Activated B cell treated with CpG ODN at 0.5 μM for 24 hours (primary cell): ENCODE measurements at regions not wholly inside any gene's neighbourhood (a gene's known extent, or its start where the extent isn't known, plus 50 kb on each side); places are given as distances from the start of the nearest gene placed in this dataset.

Experiments used
- ATAC-seq: fragments of 200-7000 bp; cut with Tn5 transposase; one replicate; pipeline ENCODE4 v1.10.0; 2021; ENCODE audit warnings: low read depth, mild to moderate bottlenecking, moderate library complexity
- CTCF ChIA-PET: fragments of 350-600 bp; sonication (Branson Sonifier 250); formaldehyde crosslinking; loops from one replicate; lab custom pipeline; 2021; ENCODE audit warnings: antibody characterized with exemption; lab: Charles Lee
- POLR2A ChIA-PET: fragments of 350-600 bp; sonication (Branson Sonifier 250); formaldehyde crosslinking; loops from one replicate; lab custom pipeline; 2021; ENCODE audit warnings: antibody characterized with exemption; lab: Charles Lee
- DNase-seq: peaks from one replicate; pipeline ENCODE4 v3.0.0; 2022
- H3K27ac Mint-ChIP-seq: one replicate; pipeline ENCODE4 v1.8.0; 2020; ENCODE audit warnings: mixed read lengths
- H3K27me3 Mint-ChIP-seq: one replicate; pipeline ENCODE4 v1.8.0; 2021; ENCODE audit warnings: mixed read lengths
- H3K36me3 Mint-ChIP-seq: one replicate; pipeline ENCODE4 v1.8.0; 2021; ENCODE audit warnings: low read depth, mixed read lengths
- H3K4me1 Mint-ChIP-seq: one replicate; pipeline ENCODE4 v1.8.0; 2021; ENCODE audit warnings: mixed read lengths
- H3K4me3 Mint-ChIP-seq: one replicate; pipeline ENCODE4 v1.8.0; 2020; ENCODE audit warnings: mild to moderate bottlenecking, mixed read lengths
- H3K9me3 Mint-ChIP-seq: one replicate; pipeline ENCODE4 v1.8.0; 2020; ENCODE audit warnings: mixed read lengths
- intact Hi-C: fragments of 100-400 bp; cut with micrococcal nuclease; formaldehyde crosslinking; loops from one replicate; pipeline ENCODE4 v1.15.1; 2024
- TF ChIP-seq, protein P1 (sequence below): fragments of 200-600 bp; IDR thresholded peaks from one replicate; pipeline ENCODE4 v1.8.0; 2022; ENCODE audit warnings: antibody characterized with exemption, mild to moderate bottlenecking

DNA sequence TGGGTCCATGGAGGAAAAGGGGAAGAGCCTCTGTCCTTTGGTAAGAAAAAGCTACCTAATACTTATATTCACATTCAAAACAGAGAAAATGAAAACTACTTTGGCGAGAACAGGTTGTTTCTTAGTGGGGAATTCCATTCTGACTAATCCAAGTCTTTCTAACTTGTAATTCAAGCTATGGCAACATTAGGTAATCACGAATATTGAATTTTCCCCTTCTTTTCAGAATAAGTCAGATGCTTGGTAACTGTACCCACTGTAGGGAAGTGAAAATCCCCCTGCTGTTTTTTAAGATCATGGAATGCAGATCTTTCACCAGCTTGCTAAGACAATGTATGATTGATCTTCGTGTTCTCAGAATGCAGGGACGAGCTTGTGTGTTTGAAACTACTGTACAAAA, 384.4 kb downstream of the TCERG1L start:
- no peak overlapping the region for H3K4me3 Mint-ChIP-seq
- DNase-seq (no peak), ATAC-seq (no peak)
- H3K27me3 Mint-ChIP-seq: no peaks in the 10 kb centered on the region
- ChIA-PET CTCF (no interaction called here), POLR2A (no interaction called here)
- no peaks in the 10 kb centered on the region for H3K9me3 Mint-ChIP-seq
- no peaks in the 10 kb centered on the region for H3K36me3 Mint-ChIP-seq
- intact Hi-C loops: no loop called here
- H3K27ac Mint-ChIP-seq: no peak overlapping the region
- TF ChIP-seq, protein P1, sequence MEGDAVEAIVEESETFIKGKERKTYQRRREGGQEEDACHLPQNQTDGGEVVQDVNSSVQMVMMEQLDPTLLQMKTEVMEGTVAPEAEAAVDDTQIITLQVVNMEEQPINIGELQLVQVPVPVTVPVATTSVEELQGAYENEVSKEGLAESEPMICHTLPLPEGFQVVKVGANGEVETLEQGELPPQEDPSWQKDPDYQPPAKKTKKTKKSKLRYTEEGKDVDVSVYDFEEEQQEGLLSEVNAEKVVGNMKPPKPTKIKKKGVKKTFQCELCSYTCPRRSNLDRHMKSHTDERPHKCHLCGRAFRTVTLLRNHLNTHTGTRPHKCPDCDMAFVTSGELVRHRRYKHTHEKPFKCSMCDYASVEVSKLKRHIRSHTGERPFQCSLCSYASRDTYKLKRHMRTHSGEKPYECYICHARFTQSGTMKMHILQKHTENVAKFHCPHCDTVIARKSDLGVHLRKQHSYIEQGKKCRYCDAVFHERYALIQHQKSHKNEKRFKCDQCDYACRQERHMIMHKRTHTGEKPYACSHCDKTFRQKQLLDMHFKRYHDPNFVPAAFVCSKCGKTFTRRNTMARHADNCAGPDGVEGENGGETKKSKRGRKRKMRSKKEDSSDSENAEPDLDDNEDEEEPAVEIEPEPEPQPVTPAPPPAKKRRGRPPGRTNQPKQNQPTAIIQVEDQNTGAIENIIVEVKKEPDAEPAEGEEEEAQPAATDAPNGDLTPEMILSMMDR: no peak
- H3K4me1 Mint-ChIP-seq: no peaks in the 10 kb centered on the region

DNA sequence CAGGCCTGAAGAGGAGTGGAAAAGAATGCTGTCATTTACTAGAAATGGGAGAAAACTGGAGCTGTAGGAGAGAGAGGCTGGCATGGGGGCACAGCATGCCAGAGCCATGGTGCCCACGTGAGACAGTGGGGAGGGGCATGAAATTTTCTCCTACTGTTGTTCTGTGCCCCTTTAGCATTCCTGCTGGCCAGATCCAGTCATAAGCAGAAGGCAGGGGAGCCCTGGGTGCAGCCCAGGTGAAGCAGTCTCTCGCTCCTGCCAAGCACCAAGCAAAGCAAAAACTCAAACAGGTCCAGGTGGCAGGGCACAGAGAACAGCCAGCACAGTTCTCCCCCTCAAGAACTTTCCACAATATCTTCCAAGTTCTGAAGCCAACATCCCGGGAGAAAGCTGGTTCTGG, 383.2 kb downstream of the TCERG1L start:
- Mint-ChIP-seq H3K4me1 (no peaks in the 10 kb centered on the region), H3K9me3 (no peaks in the 10 kb centered on the region), H3K4me3 (no peak overlapping the region), H3K27me3 (no peaks in the 10 kb centered on the region), H3K27ac (no peak overlapping the region), H3K36me3 (no peaks in the 10 kb centered on the region)
- ATAC-seq (no peak), DNase-seq (no peak)
- TF ChIP-seq, protein P1: no peak
- ChIA-PET POLR2A (no interaction called here), CTCF (no interaction called here)
- intact Hi-C loops: no loop called here

DNA sequence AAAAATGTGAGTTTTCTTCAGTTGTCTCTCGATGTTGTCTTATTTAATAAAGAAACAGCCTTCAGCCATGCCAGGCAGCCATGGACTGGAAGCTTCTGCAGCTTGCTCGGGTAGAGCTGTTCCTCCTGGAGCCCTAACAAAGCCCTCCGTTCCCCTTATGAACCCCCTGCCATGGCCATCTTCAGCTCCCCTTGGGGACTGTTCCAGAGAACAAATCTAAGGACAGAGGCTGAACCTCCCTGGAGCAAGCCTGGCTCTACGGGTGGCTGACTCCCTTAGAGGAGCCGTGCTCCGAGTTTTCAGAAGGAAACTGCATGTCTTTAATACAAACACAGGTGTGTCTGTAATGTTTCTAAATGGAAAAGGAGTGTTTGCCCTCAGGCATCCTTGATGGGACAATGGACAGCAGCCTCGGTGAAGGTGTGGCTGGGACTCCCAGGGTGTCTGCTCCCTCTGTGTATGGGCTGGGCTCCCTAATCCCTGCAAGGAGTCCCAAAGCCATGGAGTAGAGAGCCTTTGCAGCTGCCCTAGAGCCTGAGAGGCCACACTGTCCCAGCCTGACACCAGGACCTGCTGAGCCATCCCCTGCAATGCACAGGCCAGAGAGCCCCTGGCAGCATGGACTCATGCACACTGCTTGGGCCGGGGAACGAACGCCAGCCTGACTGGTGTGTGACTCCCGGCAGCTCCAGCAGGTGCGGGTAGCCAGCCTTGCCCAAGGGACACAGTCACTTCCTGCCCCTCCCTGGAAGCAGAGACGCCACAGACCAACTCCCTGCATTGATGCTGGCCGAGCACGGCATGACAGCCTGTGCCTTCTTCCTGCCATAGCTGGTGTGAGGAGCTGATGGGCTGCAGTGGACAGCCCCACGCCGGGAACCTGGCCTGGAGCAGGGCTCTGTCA, 381.8 kb downstream of the TCERG1L start:
- no peaks in the 10 kb centered on the region for H3K4me1 Mint-ChIP-seq
- TF ChIP-seq, protein P1: no peak
- ChIA-PET POLR2A (no interaction called here), CTCF (no interaction called here)
- intact Hi-C loops: no loop called here
- no peak for DNase-seq
- H3K4me3 Mint-ChIP-seq: no peak overlapping the region
- no peak overlapping the region for H3K27ac Mint-ChIP-seq
- ATAC-seq: no peak
- no peaks in the 10 kb centered on the region for H3K9me3 Mint-ChIP-seq
- H3K36me3 Mint-ChIP-seq: no peaks in the 10 kb centered on the region
- H3K27me3 Mint-ChIP-seq: no peaks in the 10 kb centered on the region

DNA sequence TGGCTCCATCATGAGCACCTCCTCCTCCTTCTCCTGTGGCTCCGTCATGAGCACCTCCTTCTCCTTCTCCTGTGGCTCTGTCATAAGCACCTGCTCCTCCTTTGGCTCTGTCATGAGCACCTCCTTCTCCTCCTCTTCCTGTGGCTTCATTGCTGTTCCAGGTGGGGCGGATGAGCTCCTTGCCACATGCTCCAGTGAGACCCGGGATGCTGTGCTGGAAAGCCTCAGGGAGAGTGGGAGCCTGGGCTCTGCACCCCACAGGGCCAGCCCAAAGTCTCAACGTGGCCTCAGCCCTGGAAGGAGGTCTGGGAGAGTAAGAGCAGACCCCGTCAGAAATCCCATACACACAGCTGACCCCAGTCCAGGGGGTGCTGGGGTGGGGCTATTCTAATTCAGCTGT, 380.7 kb downstream of the TCERG1L start:
- Mint-ChIP-seq H3K27ac (no peak overlapping the region), H3K36me3 (no peaks in the 10 kb centered on the region), H3K27me3 (no peaks in the 10 kb centered on the region), H3K9me3 (no peaks in the 10 kb centered on the region), H3K4me3 (no peak overlapping the region), H3K4me1 (no peaks in the 10 kb centered on the region)
- intact Hi-C loops: no loop called here
- DNase-seq (no peak), ATAC-seq (no peak)
- TF ChIP-seq, protein P1: no peak
- ChIA-PET CTCF (no interaction called here), POLR2A (no interaction called here)

DNA sequence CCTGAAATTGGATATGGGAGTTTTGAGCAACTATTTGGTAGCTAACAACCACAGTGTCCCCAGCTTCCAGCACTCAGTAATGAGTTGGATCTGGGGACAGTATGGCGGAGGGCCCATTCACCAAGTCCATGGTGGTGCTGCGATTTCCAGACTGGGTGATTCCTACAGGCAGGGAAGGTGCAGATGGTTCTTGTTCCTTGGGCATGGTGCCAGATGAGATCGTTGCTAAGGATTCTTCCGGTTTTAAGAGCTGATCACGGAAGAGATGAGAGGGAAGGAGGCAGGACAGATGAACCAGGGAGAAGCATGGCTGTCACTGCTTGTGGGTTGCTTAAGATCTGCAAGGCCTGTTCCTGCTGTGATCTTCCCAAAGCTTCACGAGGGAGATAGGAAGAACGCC, 380.3 kb downstream of the TCERG1L start:
- TF ChIP-seq, protein P1: no peak
- no peak overlapping the region for H3K27ac Mint-ChIP-seq
- ChIA-PET CTCF (no interaction called here), POLR2A (no interaction called here)
- no peak for DNase-seq
- H3K4me3 Mint-ChIP-seq: no peak overlapping the region
- H3K9me3 Mint-ChIP-seq: no peaks in the 10 kb centered on the region
- ATAC-seq: no peak
- no peaks in the 10 kb centered on the region for H3K36me3 Mint-ChIP-seq
- H3K27me3 Mint-ChIP-seq: no peaks in the 10 kb centered on the region
- intact Hi-C loops: no loop called here
- H3K4me1 Mint-ChIP-seq: no peaks in the 10 kb centered on the region
